ENCODE measurements at regions not wholly inside any gene's neighbourhood (a gene's known extent, or its start where the extent isn't known, plus 50 kb on each side); places are given as distances from the start of the nearest gene placed in this dataset.

GRCh38 chr5:60333005-60333571 lies 366.9 kb downstream of the DEPDC1B start:
- TF ChIP-seq ZNF672 (CRISPR knock-in tag; IDR thresholded peaks at IDR 0.05) (no peak), CBX2 (IDR thresholded peaks at IDR 0.05; ENCODE audit: low read depth, low read length) (no peak), CBX2 (CRISPR knock-in tag; IDR thresholded peaks at IDR 0.05; ENCODE audit: low read depth) (no peak), SETDB1 (CRISPR knock-in tag; IDR thresholded peaks at IDR 0.05; ENCODE audit: borderline replicate concordance) (no peak), FOXK2 (IDR thresholded peaks at IDR 0.05) (no peak)
- TF ChIP-seq, protein P1, sequence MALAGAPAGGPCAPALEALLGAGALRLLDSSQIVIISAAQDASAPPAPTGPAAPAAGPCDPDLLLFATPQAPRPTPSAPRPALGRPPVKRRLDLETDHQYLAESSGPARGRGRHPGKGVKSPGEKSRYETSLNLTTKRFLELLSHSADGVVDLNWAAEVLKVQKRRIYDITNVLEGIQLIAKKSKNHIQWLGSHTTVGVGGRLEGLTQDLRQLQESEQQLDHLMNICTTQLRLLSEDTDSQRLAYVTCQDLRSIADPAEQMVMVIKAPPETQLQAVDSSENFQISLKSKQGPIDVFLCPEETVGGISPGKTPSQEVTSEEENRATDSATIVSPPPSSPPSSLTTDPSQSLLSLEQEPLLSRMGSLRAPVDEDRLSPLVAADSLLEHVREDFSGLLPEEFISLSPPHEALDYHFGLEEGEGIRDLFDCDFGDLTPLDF (CRISPR knock-in tag; IDR thresholded peaks at IDR 0.05), result no peak
